ENCODE measurements at regions not wholly inside any gene's neighbourhood (a gene's known extent, or its start where the extent isn't known, plus 50 kb on each side); places are given as distances from the start of the nearest gene placed in this dataset.

GRCh38 chr22:47759909-47760308, 997.5 kb downstream of the TBC1D22A start:
- Histone ChIP-seq H2AFZ (no peak overlapping the region), H3K4me1 (ENCODE audit: insufficient read depth) (no peaks in the 10 kb centered on the region), H3F3A (replicated peaks; ENCODE audit: low read depth) (no peaks in the 10 kb centered on the region), H3K4me3 (no peak overlapping the region), H3K27ac (ENCODE audit: low read depth) (no peak overlapping the region), H3K27me3 (ENCODE audit: insufficient read depth) (no peaks in the 10 kb centered on the region), H3K4me2 (no peak overlapping the region), H3K79me2 (replicated peaks; ENCODE audit: insufficient read depth) (no peaks in the 10 kb centered on the region), H4K20me1 (replicated peaks; ENCODE audit: insufficient read depth) (no peaks in the 10 kb centered on the region), H3K36me3 (ENCODE audit: insufficient read depth) (no peaks in the 10 kb centered on the region), H3K9me2 (ENCODE audit: insufficient read depth) (no peaks in the 10 kb centered on the region)
- H3K4me1 Mint-ChIP-seq, result no peaks in the 10 kb centered on the region; the same call in 2 of the 3 replicates
- H3K36me3 Mint-ChIP-seq (ENCODE audit: low read depth), result no peaks in the 10 kb centered on the region; the same call in 2 of the 3 replicates
- TF ChIP-seq, protein P1, sequence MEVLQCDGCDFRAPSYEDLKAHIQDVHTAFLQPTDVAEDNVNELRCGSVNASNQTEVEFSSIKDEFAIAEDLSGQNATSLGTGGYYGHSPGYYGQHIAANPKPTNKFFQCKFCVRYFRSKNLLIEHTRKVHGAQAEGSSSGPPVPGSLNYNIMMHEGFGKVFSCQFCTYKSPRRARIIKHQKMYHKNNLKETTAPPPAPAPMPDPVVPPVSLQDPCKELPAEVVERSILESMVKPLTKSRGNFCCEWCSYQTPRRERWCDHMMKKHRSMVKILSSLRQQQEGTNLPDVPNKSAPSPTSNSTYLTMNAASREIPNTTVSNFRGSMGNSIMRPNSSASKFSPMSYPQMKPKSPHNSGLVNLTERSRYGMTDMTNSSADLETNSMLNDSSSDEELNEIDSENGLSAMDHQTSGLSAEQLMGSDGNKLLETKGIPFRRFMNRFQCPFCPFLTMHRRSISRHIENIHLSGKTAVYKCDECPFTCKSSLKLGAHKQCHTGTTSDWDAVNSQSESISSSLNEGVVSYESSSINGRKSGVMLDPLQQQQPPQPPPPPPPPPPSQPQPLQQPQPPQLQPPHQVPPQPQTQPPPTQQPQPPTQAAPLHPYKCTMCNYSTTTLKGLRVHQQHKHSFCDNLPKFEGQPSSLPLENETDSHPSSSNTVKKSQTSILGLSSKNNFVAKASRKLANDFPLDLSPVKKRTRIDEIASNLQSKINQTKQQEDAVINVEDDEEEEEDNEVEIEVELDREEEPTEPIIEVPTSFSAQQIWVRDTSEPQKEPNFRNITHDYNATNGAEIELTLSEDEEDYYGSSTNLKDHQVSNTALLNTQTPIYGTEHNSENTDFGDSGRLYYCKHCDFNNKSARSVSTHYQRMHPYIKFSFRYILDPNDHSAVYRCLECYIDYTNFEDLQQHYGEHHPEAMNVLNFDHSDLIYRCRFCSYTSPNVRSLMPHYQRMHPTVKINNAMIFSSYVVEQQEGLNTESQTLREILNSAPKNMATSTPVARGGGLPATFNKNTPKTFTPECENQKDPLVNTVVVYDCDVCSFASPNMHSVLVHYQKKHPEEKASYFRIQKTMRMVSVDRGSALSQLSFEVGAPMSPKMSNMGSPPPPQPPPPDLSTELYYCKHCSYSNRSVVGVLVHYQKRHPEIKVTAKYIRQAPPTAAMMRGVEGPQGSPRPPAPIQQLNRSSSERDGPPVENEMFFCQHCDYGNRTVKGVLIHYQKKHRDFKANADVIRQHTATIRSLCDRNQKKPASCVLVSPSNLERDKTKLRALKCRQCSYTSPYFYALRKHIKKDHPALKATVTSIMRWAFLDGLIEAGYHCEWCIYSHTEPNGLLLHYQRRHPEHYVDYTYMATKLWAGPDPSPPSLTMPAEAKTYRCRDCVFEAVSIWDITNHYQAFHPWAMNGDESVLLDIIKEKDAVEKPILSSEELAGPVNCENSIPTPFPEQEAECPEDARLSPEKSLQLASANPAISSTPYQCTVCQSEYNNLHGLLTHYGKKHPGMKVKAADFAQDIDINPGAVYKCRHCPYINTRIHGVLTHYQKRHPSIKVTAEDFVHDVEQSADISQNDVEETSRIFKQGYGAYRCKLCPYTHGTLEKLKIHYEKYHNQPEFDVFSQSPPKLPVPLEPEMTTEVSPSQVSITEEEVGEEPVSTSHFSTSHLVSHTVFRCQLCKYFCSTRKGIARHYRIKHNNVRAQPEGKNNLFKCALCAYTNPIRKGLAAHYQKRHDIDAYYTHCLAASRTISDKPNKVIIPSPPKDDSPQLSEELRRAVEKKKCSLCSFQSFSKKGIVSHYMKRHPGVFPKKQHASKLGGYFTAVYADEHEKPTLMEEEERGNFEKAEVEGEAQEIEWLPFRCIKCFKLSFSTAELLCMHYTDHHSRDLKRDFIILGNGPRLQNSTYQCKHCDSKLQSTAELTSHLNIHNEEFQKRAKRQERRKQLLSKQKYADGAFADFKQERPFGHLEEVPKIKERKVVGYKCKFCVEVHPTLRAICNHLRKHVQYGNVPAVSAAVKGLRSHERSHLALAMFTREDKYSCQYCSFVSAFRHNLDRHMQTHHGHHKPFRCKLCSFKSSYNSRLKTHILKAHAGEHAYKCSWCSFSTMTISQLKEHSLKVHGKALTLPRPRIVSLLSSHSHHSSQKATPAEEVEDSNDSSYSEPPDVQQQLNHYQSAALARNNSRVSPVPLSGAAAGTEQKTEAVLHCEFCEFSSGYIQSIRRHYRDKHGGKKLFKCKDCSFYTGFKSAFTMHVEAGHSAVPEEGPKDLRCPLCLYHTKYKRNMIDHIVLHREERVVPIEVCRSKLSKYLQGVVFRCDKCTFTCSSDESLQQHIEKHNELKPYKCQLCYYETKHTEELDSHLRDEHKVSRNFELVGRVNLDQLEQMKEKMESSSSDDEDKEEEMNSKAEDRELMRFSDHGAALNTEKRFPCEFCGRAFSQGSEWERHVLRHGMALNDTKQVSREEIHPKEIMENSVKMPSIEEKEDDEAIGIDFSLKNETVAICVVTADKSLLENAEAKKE (CRISPR knock-in tag; IDR thresholded peaks at IDR 0.05), result no peak
- TF ChIP-seq POLR2AphosphoS5 (IDR thresholded peaks at IDR 0.05; ENCODE audit: low read depth) (no peak), CREB1 (CRISPR knock-in tag; IDR thresholded peaks at IDR 0.05; ENCODE audit: low read depth) (no peak), JUNB (IDR thresholded peaks at IDR 0.05; ENCODE audit: unreplicated experiment) (no peak), ZNF331 (CRISPR knock-in tag; IDR thresholded peaks at IDR 0.05; ENCODE audit: low read depth) (no peak), EZH2phosphoT487 (IDR thresholded peaks at IDR 0.05; ENCODE audit: unreplicated experiment) (no peak)
- ATAC-seq (no peak), DNase-seq (ENCODE audit: low spot score) (no peak)
- H3K27me3 Mint-ChIP-seq (ENCODE audit: insufficient read depth, low read depth, poor library complexity), result peaks cover 6% of the 10 kb centered on the region
- H3K4me3 Mint-ChIP-seq, result no peak overlapping the region
- H3K27ac Mint-ChIP-seq, result no peak overlapping the region
- H3K9me3 Mint-ChIP-seq, result peaks cover 15% of the 10 kb centered on the region

- no peaks in the 10 kb centered on the region for H3K79me2 ChIP-seq (replicated peaks; ENCODE audit: insufficient read depth)
- H3K4me1 Mint-ChIP-seq, result no peaks in the 10 kb centered on the region; the same call in 2 of the 3 replicates
- H2AFZ ChIP-seq, result no peak overlapping the region
- H3K4me3 ChIP-seq, result no peak overlapping the region
- DNase-seq (ENCODE audit: low spot score) (no peak), ATAC-seq (no peak)
- no peaks in the 10 kb centered on the region for H3K4me1 ChIP-seq (ENCODE audit: insufficient read depth)
- H3K36me3 Mint-ChIP-seq (ENCODE audit: low read depth), result no peaks in the 10 kb centered on the region; the same call in 2 of the 3 replicates
- peaks cover 6% of the 10 kb centered on the region for H3K27me3 Mint-ChIP-seq (ENCODE audit: insufficient read depth, low read depth, poor library complexity)
- H3K4me2 ChIP-seq, result no peak overlapping the region
- H3K36me3 ChIP-seq (ENCODE audit: insufficient read depth), result peaks cover 6% of the 10 kb centered on the region
- H3F3A ChIP-seq (replicated peaks; ENCODE audit: low read depth), result no peaks in the 10 kb centered on the region
- H4K20me1 ChIP-seq (replicated peaks; ENCODE audit: insufficient read depth), result no peaks in the 10 kb centered on the region
- H3K9me2 ChIP-seq (ENCODE audit: insufficient read depth), result no peaks in the 10 kb centered on the region
- no peak overlapping the region for H3K4me3 Mint-ChIP-seq
- peaks cover 3% of the 10 kb centered on the region for H3K9me3 Mint-ChIP-seq
- no peak overlapping the region for H3K27ac Mint-ChIP-seq
- no peaks in the 10 kb centered on the region for H3K27me3 ChIP-seq (ENCODE audit: insufficient read depth)
- H3K27ac ChIP-seq (ENCODE audit: low read depth), result no peak overlapping the region
- TF ChIP-seq NANOG (IDR thresholded peaks at IDR 0.05; ENCODE audit: borderline replicate concordance) (no peak), STAT1 (IDR thresholded peaks at IDR 0.05; ENCODE audit: unreplicated experiment) (no peak), ETS1 (IDR thresholded peaks at IDR 0.05) (no peak), EZH2phosphoT487 (IDR thresholded peaks at IDR 0.05; ENCODE audit: unreplicated experiment) (no peak), ZNF114 (CRISPR knock-in tag; IDR thresholded peaks at IDR 0.05) (no peak), CREB1 (CRISPR knock-in tag; IDR thresholded peaks at IDR 0.05; ENCODE audit: low read depth) (no peak), ZNF331 (CRISPR knock-in tag; IDR thresholded peaks at IDR 0.05; ENCODE audit: low read depth) (no peak), POLR2AphosphoS5 (IDR thresholded peaks at IDR 0.05; ENCODE audit: low read depth) (no peak)
- TF ChIP-seq, protein P2, sequence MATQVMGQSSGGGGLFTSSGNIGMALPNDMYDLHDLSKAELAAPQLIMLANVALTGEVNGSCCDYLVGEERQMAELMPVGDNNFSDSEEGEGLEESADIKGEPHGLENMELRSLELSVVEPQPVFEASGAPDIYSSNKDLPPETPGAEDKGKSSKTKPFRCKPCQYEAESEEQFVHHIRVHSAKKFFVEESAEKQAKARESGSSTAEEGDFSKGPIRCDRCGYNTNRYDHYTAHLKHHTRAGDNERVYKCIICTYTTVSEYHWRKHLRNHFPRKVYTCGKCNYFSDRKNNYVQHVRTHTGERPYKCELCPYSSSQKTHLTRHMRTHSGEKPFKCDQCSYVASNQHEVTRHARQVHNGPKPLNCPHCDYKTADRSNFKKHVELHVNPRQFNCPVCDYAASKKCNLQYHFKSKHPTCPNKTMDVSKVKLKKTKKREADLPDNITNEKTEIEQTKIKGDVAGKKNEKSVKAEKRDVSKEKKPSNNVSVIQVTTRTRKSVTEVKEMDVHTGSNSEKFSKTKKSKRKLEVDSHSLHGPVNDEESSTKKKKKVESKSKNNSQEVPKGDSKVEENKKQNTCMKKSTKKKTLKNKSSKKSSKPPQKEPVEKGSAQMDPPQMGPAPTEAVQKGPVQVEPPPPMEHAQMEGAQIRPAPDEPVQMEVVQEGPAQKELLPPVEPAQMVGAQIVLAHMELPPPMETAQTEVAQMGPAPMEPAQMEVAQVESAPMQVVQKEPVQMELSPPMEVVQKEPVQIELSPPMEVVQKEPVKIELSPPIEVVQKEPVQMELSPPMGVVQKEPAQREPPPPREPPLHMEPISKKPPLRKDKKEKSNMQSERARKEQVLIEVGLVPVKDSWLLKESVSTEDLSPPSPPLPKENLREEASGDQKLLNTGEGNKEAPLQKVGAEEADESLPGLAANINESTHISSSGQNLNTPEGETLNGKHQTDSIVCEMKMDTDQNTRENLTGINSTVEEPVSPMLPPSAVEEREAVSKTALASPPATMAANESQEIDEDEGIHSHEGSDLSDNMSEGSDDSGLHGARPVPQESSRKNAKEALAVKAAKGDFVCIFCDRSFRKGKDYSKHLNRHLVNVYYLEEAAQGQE (IDR thresholded peaks at IDR 0.05; ENCODE audit: unreplicated experiment), result no peak
Measured at GRCh38 chr22:47757741-47758140, 995.3 kb downstream of the TBC1D22A start.

Data from GM23338 (cell line).